NCI-H460 (cell line): ENCODE measurements at regions not wholly inside any gene's neighbourhood (a gene's known extent, or its start where the extent isn't known, plus 50 kb on each side); places are given as distances from the start of the nearest gene placed in this dataset.
A peak's percentile ranks its signal among the peaks of the same experiment; 100 is the strongest.
"Not testable (repeated sequence)": the region's sequence is repeated elsewhere in the genome, so short reads cannot be mapped to it uniquely, and the experiment has no call there.

Source experiments
- DNase-seq: peaks from one replicate; pipeline ENCODE4 v3.0.0-alpha.2; 2016; ENCODE audit warnings: low read depth; ENCODE audit errors: extremely low read depth

DNA sequence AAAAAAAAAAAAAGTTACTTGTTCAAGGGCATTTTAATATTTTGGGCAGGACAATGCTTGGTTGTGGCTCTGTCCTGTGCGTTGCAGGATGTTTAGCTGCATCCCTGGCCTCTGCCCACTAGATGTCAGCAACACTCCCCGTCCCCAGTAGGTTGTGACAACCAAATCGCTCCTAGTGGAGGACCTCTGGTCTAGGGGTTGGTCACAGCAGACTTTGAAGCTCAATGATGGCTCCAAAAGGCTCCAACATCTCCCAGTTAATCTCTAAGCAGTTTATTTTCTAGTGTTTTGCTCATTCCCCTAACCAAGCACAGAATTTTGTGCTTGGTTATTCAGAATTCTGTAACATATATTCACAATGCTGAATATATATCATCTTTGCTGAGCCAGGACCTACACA is 67.0 kb downstream of the CHRNA1 start:
- DNase-seq = peak; percentile 72

DNA sequence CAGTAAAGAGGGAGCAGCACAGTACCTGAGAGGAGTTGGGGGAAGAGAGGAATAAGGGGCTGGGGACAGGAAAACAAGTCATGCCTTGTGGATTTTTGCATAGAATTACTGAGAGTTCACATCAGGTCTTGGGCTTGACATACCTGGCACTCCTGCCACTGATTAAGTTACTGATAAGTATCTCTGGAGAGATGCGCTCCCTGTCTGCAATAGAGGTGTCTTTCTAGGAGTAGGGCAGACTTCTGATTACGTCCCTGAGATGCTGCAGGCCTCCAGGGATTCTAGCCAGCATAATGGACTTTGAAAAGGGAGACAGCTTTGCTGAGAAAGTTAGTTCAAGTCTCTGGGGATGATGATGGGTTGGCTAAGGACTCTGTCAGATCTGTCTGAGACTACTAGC is 69.4 kb downstream of the CHRNA1 start:
- DNase-seq = no peak

DNA sequence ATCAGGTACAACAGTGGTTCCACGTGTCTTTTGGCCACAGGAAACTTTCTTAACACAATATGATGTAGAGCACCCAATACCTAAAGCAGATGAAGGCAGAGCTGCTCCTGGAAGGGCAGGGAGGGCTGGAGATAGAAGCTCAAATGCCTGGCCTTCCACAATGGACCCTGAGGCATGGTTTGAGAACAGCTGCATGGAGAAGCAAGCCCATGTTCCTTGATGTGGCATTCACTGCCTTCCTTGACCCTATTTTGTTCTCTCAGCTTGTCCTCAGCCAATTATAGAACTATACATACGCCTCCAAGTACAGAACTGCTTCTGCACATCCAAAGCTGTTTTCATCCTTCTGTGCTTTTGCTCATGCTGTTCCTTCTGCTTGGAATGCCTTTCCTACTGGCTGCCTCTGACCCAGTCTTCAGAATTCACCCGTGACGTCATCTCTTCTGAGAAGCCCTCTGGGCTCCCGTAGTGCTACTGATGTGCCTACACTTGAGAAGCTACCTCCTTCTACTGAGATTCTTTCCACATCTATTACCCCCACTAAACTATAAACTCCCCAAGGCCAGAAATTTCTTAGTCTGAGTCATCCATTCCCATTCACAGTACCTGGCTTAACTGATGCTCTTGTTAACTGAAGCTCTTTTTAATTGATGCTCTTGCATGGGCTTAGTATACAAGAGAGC is 69.9 kb downstream of the CHRNA1 start:
- DNase-seq = no peak

DNA sequence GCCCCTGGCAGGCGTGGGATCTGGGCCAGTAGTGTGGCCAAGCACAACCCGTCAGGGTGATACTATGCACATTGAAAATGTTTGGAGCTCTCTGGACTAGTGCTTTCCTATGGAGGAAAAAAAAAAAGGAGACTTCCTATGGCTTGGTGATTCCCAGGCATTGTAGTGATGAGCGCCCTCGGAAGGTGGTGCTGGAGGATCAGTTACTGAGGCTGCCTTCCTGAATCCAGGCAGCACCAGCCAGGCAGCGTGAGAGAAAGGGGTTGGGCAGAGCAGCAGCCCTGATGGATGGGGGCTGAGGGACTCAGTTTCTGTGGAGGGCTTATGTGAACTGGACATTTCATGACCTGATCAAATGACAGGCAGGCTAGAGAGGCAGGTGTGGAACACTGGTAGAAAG is 70.9 kb downstream of the CHRNA1 start:
- no peak for DNase-seq

DNA sequence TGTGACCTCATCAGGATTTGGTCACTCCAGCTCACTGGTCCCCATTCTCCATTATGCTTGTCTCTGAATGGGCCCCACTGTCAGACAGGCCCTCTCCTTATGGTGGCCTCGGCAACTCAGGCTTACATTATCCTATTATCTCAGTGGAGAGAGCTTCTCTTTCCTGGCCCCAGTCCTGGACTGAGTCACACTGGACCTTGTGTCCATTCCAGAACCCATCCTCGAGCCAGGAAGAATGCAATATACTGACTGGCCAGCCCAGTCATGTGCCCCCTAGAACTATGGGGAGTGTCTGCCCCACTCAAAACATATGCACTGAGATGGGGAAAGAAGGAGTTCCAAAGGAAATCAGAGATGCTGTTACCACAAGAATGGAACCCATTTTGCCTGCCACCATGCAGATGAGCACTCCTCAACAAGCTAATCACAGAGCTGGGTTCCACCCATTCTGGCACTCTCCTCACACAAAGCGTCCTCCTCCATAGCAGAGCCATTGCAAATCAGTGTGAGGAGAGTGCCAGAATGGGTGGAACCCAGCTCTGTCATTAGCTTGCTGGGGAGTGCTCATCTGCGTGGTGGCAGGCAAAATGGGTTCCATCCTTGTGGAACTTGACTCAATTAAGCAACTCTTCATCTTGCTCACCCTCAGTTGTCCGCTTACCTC is 71.9 kb downstream of the CHRNA1 start:
- DNase-seq = no peak

DNA sequence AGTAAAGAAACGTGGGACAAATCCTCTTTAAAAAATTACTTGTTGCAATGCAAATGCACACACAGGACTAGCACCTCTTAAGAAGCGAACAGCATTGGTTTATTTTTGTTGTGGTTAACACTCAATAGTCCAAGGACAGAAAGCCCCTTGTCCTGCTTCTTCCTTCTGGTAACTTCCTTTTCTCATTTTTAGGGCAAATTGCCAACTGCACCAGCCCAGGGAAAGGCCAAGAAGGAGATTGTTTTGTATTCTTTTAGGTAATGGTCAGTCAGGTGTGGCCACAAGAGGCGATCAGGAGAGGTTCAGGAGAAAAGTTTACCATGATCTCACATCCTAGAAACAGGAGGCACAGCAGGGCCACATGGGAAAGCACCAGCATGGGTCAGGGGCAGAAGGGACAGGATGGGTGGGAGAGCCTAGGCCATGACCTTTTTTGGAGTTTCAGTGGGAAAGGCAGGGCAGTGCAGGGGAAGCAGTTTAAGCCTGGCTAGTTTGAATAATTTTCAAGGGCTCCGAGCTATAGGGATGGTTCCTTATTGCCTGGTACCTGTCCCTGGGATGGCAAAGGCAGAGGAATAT is 73.0 kb downstream of the CHRNA1 start:
- no peak for DNase-seq

DNA sequence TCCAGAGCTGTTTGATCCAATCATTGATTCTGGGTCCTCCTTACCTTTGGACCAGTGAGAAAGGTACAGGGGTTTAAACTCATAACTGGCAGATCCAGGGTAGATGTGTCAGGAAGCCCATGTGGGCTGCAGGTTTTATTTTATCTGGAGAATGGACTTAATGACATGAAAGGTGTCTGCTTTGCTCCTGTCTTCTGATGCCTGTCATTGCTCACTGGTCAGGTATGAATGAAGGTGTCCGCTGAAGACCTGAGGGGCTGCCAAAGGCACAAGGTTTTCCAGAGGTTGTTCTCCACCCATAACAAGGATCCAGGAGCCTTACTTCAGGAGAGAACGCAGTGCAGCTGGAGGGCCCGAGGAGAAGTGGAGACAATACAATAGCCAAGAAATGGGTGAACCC is 74.2 kb downstream of the CHRNA1 start:
- DNase-seq = no peak

DNA sequence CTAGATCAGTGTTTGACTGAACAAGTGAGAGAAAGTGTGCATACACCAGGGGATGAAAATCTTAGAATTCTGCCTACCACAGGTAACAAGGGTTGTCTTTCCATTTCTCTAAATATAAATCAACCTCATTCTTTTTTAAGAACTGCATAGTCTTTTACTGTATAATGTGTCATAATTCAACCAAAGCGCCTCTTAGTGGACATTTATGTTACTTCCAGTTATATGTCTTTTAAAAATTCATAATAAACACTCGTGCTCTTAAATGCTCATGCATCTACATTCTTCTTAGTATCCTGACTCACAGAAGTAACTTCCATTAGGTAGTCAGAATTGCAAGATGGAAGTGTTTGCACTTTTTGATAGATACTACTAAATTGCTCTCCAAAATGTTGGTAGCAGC is 76.2 kb downstream of the CHRNA1 start:
- DNase-seq = peak; percentile 33

DNA sequence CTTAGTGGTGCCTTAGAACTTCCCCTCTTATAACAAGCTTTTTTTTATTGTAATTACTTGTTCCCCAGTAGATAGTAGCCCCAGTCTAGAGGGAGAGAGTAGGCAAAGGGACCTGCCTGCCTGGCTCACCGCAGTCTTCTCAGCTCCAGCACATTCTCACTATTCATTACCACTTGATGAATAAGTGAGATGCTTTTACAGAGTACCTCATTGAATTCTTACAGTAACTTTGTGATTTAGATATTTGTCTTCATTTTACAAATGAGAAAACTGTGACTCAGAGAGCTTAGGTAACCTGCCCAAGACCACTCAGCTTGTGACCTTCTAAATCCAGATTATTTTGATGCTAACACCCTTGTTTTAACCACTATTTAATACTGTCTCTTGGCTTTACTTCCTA is 77.8 kb downstream of the CHRNA1 start:
- no peak for DNase-seq

DNA sequence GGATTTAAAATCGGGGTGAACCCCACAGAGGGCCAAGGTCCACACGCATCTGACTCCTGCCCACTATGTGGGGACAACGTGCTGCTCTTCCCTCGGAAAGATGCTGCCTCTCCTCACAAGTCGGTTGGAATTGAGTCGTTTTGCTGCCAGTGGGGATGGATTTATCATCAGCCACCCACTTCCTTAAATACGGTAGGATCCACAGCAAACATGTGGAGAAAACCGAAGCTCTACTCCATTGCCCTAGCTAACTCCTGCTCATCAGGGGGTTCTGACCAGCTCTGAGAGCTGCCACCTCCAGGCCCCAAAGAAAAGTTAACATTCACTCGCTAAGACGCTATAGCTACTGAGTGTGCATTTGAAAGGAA is 80.9 kb downstream of the CHRNA1 start:
- DNase-seq = peak; percentile 7

DNA sequence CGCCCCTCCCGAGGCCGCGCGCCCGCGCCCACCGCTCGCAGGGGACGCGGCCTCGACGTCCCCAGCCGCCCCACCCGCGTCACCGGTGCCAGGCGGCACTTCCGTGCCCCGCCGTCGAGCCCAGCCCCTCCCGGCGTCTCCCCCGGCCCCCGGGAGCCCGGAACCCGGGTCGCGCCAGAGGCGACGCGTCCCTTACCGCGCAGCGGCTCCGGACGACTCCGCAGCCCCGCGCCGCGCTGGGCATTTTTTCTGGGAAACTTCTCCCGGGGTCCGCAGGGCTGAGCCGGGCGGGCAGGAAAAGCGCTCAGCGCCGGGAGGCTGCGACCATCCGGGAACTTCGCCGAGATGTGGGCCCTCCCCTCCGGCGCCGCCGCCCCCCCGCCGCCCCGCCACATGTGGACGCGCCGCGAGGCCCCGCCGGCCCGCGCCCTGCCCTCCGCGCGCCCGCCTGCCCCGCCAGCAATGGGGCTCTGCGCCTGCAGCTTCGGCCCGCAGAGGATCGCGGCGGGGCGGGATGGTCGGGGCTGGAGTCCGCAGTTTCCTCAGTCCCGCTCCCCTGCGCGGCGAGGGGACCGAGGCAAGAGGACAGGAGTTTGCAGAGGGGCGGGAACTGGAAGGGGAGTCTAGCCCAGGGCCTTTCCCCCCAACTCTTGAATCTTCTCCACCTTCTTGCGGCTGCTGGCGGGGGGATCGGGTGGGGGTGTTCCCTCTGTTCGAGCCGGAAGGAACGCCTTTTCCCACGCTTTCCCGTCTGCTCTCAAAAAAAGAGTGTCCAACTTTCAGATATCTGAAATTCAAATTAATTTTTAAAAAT is 81.5 kb downstream of the CHRNA1 start:
- DNase-seq = peak; percentile 24

DNA sequence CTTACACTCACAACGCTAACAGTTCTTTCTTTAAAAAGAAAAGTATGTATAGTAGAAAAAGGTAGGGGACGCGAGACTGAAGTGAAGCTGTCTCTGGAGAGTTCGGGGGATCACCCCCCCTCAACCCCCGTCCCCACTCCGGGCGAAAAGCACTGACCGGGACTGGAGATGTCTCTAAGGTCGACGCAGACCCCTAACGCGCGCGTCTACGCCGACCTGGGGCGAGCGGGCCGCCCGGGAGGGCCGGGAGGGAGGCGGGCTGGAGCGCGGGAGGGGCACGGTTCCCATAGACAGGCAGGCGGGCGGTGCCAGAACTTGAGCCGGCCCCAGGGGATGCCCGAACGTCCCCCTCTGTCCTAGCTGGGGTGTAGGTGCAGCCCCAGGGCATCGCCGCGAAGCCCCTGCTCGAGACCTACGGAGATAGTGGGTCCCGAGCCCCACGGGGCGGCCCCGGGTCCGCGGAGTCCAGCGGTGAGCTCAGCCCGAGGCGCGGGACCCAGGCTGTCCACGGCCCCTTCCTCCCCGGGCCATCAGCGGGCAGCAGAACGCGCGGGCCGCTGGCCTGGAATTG is 82.2 kb downstream of the CHRNA1 start:
- no peak for DNase-seq

DNA sequence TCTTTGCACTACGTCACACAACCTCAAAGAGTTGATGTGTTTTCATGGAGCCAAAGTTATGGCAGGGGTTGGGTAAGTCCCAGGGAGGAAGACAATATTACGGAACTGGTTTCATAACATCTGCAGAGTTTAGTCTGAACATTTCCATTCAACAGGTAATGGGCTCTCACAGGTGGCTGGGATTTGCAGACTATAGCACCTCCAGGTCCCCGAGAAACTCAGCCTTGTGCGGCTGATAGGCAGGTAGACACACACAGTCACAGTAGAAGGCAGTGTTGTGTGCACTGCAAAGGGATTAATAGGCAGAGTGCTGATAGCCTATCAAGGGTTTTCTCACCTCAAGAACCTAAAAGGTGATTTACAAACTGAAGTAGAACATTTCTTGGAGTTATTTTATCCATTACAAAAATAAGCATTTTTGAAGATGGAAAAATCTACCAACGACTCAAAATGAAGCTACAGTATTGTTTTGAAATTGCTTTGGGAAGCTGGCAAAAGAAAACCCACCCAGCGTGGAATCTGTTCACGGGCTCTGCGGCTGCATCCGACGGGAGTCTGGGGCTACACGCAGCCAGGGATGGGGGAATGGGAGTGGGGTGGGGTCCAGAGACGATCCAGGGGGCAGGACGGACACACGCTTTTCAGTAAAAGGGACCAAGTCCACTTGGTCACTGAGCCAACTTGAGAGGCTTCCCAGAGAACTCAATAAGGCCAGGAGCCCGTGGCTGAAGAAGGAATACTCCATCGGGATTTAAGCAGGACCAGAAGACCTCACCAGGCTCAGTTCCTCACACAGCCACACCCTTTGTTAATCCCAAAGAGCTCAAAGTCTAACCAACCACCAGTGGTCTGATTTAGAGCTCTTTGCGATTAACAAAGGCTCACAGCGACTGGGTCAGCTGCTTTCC is 82.9 kb downstream of the CHRNA1 start:
- no peak for DNase-seq

DNA sequence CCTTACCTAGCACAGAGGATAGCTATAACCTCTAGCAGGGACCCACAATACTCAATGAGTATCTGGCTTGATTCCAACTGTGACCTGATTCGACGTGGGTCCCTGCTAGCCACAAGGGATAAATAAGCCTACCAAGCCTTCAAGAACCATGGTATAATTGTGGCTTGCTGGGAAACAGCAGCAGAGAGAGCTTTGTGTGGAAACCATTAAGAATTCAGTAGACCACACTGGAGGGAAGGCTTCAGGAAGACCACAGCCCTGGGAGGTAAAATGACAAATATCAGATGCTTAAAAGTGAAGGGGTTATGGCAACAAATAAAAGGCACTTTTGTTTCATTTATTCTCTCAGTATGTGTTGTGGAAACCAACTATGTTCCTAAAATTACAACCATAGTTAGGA is 82.6 kb upstream of the WIPF1 start:
- no peak for DNase-seq

DNA sequence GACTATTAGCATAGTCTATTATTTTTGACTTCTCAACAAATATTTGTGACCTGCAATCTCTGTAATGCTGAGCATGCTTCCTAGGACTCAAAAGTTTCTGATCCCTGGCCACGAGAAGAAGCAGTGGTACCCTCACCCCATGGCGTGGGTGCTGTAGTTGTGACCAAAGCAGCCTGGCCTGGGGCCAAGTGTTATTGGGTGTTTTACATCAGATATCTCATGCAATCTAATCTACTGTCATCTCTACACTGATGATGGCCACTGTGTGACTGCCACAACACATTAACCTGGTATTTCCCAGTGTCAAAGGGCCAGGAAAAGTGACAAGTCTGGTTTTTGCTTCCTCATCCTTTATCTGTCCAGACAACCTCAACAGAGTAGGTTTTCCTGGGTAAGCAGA is 80.8 kb upstream of the WIPF1 start:
- no peak for DNase-seq

DNA sequence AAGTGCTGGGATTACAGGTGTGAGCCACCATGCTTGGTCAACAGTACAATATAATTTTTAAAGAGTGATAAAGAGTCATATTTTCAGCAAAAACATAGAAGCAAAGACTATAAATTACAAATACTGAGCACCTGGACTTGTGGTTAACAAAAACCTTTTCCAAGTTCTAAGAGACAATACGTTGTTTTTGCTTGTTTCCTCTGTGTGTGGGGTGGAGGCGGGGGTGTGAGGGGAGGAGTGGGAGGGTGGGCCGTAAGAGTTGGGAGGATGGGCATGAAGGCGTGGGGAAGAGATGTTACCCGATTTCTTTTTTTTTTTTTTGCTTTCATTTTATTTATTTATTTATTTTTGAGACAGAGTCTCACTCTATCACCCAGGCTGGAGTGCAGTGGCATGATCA is 78.0 kb upstream of the WIPF1 start:
- no peak for DNase-seq

DNA sequence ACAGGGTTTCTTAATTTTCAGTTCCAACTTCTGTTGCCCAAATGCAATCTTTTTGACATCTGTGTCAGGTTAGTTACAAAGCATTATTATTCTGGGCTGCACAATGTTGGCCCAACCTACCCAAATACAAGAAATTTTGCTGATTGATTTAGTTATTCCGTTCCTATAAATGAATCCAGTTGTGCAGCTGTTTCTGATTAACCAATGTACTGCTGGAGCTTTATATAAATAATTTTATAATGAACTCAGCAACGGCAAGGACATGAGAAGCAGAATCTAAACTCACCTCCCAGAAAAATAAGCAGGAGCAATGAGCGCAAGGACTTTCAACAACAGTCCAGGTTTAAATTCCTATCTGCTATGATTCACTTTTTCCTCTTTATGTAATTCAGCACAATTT is 76.3 kb upstream of the WIPF1 start:
- no peak for DNase-seq

DNA sequence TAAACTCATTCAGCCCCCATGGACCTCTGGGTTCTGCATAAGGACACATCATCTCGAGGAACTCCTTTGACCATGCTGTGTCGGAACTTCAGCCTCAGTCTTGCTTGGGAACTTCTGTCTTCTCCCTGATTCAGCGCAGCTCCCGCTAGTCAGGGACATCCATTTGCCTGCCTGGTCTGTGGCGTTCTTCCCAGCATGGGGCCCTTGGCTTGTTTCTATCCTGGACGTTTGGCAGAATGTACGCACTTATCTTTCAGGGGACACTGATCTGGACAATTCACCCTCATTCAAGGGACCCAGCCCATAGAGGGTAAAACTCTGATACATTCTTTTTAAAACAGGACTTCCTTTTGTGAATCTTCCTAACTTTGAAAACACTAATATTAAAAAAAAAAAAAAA is 75.8 kb upstream of the WIPF1 start:
- no peak for DNase-seq

DNA sequence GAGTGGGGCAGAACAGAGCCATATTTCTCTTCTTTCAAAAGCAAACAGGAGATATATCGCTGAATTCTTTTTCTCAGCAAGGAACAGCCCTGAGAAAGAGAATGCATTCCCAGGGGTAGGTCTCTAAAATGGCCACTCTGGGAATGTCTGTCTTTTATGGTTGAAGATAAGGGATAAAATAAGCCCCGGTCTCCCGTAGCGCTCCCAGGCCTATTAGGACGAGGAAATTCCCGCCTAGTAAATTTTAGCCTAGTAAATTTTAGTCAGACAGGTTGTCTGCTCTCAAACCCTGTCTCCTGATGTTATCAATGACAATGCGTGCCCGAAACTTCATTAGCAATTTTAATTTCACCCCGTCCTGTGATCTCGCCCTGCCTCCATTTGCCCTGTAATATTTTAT is 73.9 kb upstream of the WIPF1 start:
- not testable (repeated sequence) for DNase-seq

DNA sequence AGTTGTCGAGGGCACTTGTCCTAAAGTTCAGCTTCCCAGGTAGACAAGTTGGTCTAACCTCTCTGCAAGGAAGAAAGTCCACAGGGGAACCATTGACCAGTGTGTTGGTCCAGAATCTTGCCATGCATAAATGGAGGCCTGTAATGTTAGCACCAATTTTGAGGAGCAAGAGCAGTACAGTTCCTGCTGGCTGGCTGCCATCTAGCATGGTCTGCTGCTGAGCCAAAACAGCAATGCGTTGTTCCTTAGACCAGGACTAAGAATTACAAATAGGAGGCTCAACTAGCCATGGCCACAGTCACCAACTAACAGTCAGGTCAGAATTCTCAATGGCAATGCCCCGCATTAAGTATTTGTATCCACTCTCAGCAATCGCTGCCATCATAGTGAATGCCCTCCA is 72.8 kb upstream of the WIPF1 start:
- no peak for DNase-seq
